H1 (cell line): ENCODE measurements at regions not wholly inside any gene's neighbourhood (a gene's known extent, or its start where the extent isn't known, plus 50 kb on each side); places are given as distances from the start of the nearest gene placed in this dataset.

ENCODE experiments used
- CTCF ChIA-PET: fragments of 300-600 bp; sonication (Branson Sonifier 250); formaldehyde crosslinking; loops from one replicate; lab custom pipeline; 2021; ENCODE audit not compliant: partially characterized antibody; lab: Charles Lee
- POLR2A ChIA-PET: fragments of 300-600 bp; sonication (Branson Sonifier 250); formaldehyde crosslinking; loops from one replicate; lab custom pipeline; 2021; ENCODE audit warnings: inconsistent platforms; ENCODE audit not compliant: partially characterized antibody; lab: Charles Lee
- DNase-seq, 2 experiments: peaks; one replicate each; pipeline versions ENCODE4 v3.0.0 to v3.0.0-alpha.2; 2010 to 2022; ENCODE audit warnings: low spot score in 2 of 2, low read depth in 1 of 2, mixed read lengths in 1 of 2
- FAIRE-seq: peaks from 2 replicates; lab custom pipeline; 2011; peaks lifted over from hg19 to GRCh38; lab: Jason Lieb, UNC
- H2AFZ ChIP-seq: 2 replicates; pipeline ENCODE4 v1.8.1; 2012; ENCODE audit warnings: low read length, inconsistent platforms
- H2AK5ac ChIP-seq: 2 replicates; pipeline ENCODE4 v1.6.1; 2013; ENCODE audit warnings: low read depth, low read length
- H2BK120ac ChIP-seq: replicated peaks from 2 replicates; pipeline ENCODE3; 2013; ENCODE audit warnings: low read depth, low read length, inconsistent platforms
- H2BK12ac ChIP-seq: 2 replicates; pipeline ENCODE4 v1.6.1; 2013; ENCODE audit warnings: low read depth, low read length
- H2BK15ac ChIP-seq: 2 replicates; pipeline ENCODE4 v1.6.1; 2013; ENCODE audit warnings: low read length
- H2BK20ac ChIP-seq: 2 replicates; pipeline ENCODE4 v1.6.1; 2013; ENCODE audit warnings: low read length
- H2BK5ac ChIP-seq: 2 replicates; pipeline ENCODE4 v1.6.1; 2013; ENCODE audit warnings: low read depth, low read length
- H3K14ac ChIP-seq: 2 replicates; pipeline ENCODE4 v1.6.1; 2013; ENCODE audit warnings: inconsistent platforms; ENCODE audit not compliant: insufficient read length
- H3K18ac ChIP-seq: 2 replicates; pipeline ENCODE4 v1.6.1; 2013; ENCODE audit warnings: low read length; ENCODE audit errors: extremely low read depth
- H3K23ac ChIP-seq: 2 replicates; pipeline ENCODE4 v1.6.1; 2013; ENCODE audit warnings: inconsistent platforms; ENCODE audit not compliant: insufficient read length
- H3K23me2 ChIP-seq: 2 replicates; pipeline ENCODE4 v1.6.1; 2013; ENCODE audit warnings: low read depth, low read length
- H3K27ac ChIP-seq: 2 replicates; pipeline ENCODE4 v1.6.1; 2011; ENCODE audit warnings: low read depth, low read length, inconsistent platforms
- H3K27me3 ChIP-seq, 4 experiments: replicated peaks in 1 of 4; 1 replicate in 1 of 4; 2 replicates in 3 of 4; pipeline versions ENCODE4 v1.6.1 to v1.8.1; 2011 to 2013; ENCODE audit warnings: low read length in 3 of 4, mild to moderate bottlenecking in 3 of 4, inconsistent platforms in 2 of 4, mixed read lengths in 2 of 4, moderate library complexity in 1 of 4; ENCODE audit not compliant: control insufficient read depth in 3 of 4, insufficient read depth in 3 of 4; ENCODE audit errors: extremely low read depth in 1 of 4
- H3K36me3 ChIP-seq, 4 experiments: 2 replicates each; pipeline versions ENCODE4 v1.6.1 to v1.8.1; 2011 to 2013; ENCODE audit warnings: mild to moderate bottlenecking in 4 of 4, low read length in 3 of 4, moderate library complexity in 2 of 4, control low read depth in 1 of 4, inconsistent platforms in 1 of 4; ENCODE audit not compliant: insufficient read depth in 4 of 4, control insufficient read depth in 2 of 4
- H3K4ac ChIP-seq: replicated peaks from 2 replicates; pipeline ENCODE3; 2013; ENCODE audit warnings: low read length, low read depth, mixed read lengths, inconsistent platforms; ENCODE audit not compliant: insufficient read length
- H3K4me1 ChIP-seq, 4 experiments: replicated peaks in 1 of 4; 1 replicate in 1 of 4; 2 replicates in 3 of 4; pipeline versions ENCODE4 v1.6.1 to v1.8.1; 2011 to 2013; ENCODE audit warnings: low read length in 3 of 4, inconsistent platforms in 2 of 4, mixed read lengths in 1 of 4; ENCODE audit not compliant: insufficient read depth in 4 of 4, control insufficient read depth in 3 of 4
- H3K4me2 ChIP-seq, 2 experiments: 2 replicates each; pipeline versions ENCODE4 v1.6.1 to v1.8.1; 2011 to 2013; ENCODE audit warnings: low read depth in 2 of 2, low read length in 2 of 2, control low read depth in 1 of 2, inconsistent platforms in 1 of 2, mild to moderate bottlenecking in 1 of 2; ENCODE audit not compliant: insufficient read depth in 1 of 2
- H3K4me3 ChIP-seq, 4 experiments: fragments of 200-600, 300-600 bp in 1 of 4; sonication (generic), shearing (Covaris generic), sonication (Bioruptor Twin) in 1 of 4; 2 replicates each; pipeline versions ENCODE4 v1.5.1 to v1.8.1; 2011 to 2016; ENCODE audit warnings: low read length in 4 of 4, low read depth in 3 of 4, control low read depth in 2 of 4, inconsistent platforms in 2 of 4, mild to moderate bottlenecking in 2 of 4, mixed read lengths in 1 of 4, moderate library complexity in 1 of 4; ENCODE audit not compliant: insufficient read depth in 2 of 4; ENCODE audit errors: extremely low read depth in 1 of 4
- H3K56ac ChIP-seq: replicated peaks from 2 replicates; pipeline ENCODE3; 2013; ENCODE audit warnings: low read depth, mild to moderate bottlenecking, mixed read lengths, low read length, inconsistent platforms; ENCODE audit not compliant: insufficient read length
- H3K79me1 ChIP-seq: 2 replicates; pipeline ENCODE4 v1.6.1; 2013; ENCODE audit warnings: low read depth, low read length, control low read depth
- H3K79me2 ChIP-seq, 2 experiments: 2 replicates each; pipeline versions ENCODE4 v1.6.1 to v1.8.1; 2012 to 2013; ENCODE audit warnings: low read length in 2 of 2, mild to moderate bottlenecking in 2 of 2, inconsistent platforms in 1 of 2; ENCODE audit not compliant: insufficient read depth in 2 of 2, control insufficient read depth in 1 of 2
- H3K9ac ChIP-seq, 4 experiments: replicated peaks in 1 of 4; 1 replicate in 1 of 4; 2 replicates in 3 of 4; pipeline versions ENCODE4 v1.6.1 to v1.8.1; 2011 to 2013; ENCODE audit warnings: low read depth in 3 of 4, low read length in 3 of 4, control low read depth in 2 of 4, mild to moderate bottlenecking in 2 of 4, moderate library complexity in 2 of 4, inconsistent platforms in 1 of 4; ENCODE audit errors: extremely low read depth in 1 of 4
- H3K9me3 ChIP-seq, 2 experiments: 2 replicates each; pipeline versions ENCODE4 v1.6.1 to v1.8.1; 2012 to 2013; ENCODE audit warnings: mild to moderate bottlenecking in 2 of 2, moderate library complexity in 2 of 2, control low read depth in 1 of 2, inconsistent platforms in 1 of 2, low read depth in 1 of 2, low read length in 1 of 2, mixed read lengths in 1 of 2; ENCODE audit not compliant: insufficient read depth in 2 of 2
- H4K20me1 ChIP-seq, 2 experiments: replicated peaks in 1 of 2; 2 replicates each; pipeline versions ENCODE3 to v1.8.1; 2011 to 2013; ENCODE audit warnings: inconsistent platforms in 2 of 2, low read length in 2 of 2, mild to moderate bottlenecking in 1 of 2; ENCODE audit not compliant: insufficient read depth in 2 of 2, control insufficient read depth in 1 of 2
- H4K5ac ChIP-seq: 2 replicates; pipeline ENCODE4 v1.6.1; 2013; ENCODE audit warnings: low read length, low read depth, mixed read lengths, inconsistent platforms; ENCODE audit not compliant: insufficient read length
- H4K8ac ChIP-seq: 2 replicates; pipeline ENCODE4 v1.8.0; 2013; ENCODE audit warnings: mild to moderate bottlenecking, moderate library complexity, low read length, inconsistent platforms; ENCODE audit not compliant: insufficient read depth; ENCODE audit errors: extremely low read depth
- H4K91ac ChIP-seq: replicated peaks from 2 replicates; pipeline ENCODE3; 2013; ENCODE audit warnings: low read length, mixed read lengths, inconsistent platforms; ENCODE audit not compliant: insufficient read length
- CBX8 ChIP-seq: fragments of 300-800, 300-1000 bp; sonication (generic); IDR thresholded peaks from 2 replicates; pipeline ENCODE4 v1.7.1; 2016; ENCODE audit warnings: low read depth, low read length, borderline replicate concordance
- CREB1 ChIP-seq: IDR thresholded peaks from 2 replicates; pipeline ENCODE4 v1.6.1; 2012; ENCODE audit warnings: inconsistent platforms
- FOSL1 ChIP-seq: IDR thresholded peaks from 2 replicates; pipeline ENCODE4 v1.6.1; 2011; ENCODE audit warnings: mild to moderate bottlenecking, low read depth, low read length, moderate library complexity; ENCODE audit not compliant: insufficient read depth
- KDM4A ChIP-seq: IDR thresholded peaks from one replicate; pipeline ENCODE4 v1.7.1; 2012; ENCODE audit warnings: low read depth, mild to moderate bottlenecking, moderate library complexity, low read length, inconsistent platforms; ENCODE audit not compliant: severe bottlenecking
- POLR2AphosphoS5 ChIP-seq: IDR thresholded peaks from 2 replicates; pipeline ENCODE4 v1.6.1; 2011; ENCODE audit warnings: low read depth, low read length
- SIN3A ChIP-seq, 2 experiments: IDR thresholded peaks in 1 of 2; conservative IDR thresholded peaks in 1 of 2; 2 replicates each; pipeline ENCODE4 v1.6.1; 2011 to 2012; ENCODE audit warnings: low read length in 2 of 2, improper control_type of control experiment in 1 of 2, low read depth in 1 of 2, mild to moderate bottlenecking in 1 of 2
- TAF7 ChIP-seq: optimal IDR thresholded peaks from 2 replicates; pipeline ENCODE3; 2011; ENCODE audit warnings: low read depth, mild to moderate bottlenecking, inconsistent platforms, low read length, moderate library complexity, borderline replicate concordance
- TEAD4 ChIP-seq: IDR thresholded peaks from 2 replicates; pipeline ENCODE4 v1.6.1; 2012; ENCODE audit warnings: low read depth, low read length, inconsistent platforms, mixed read lengths
- ZNF274 ChIP-seq: IDR thresholded peaks from 2 replicates; pipeline ENCODE4 v1.7.0; 2012; ENCODE audit warnings: low read length, borderline replicate concordance; ENCODE audit errors: extremely low read depth
- WGBS, 2 experiments: shearing (Covaris generic) in 1 of 2; methylation state at CpG; one replicate each; pipeline versions ENCODE4 v1.1.6 to v1.1.7; 2013 to 2015; ENCODE audit warnings: low lambda C conversion rate in 2 of 2, mixed read lengths in 2 of 2, inconsistent platforms in 1 of 2, low coverage in 1 of 2, missing lambda C conversion rate in 1 of 2; ENCODE audit not compliant: insufficient replicate concordance in 2 of 2, insufficient coverage in 1 of 2, insufficient read length in 1 of 2; ENCODE audit errors: extremely low coverage in 1 of 2, missing lambda C conversion rate in 1 of 2; 5-methylcytosine and 5-hydroxymethylcytosine counted together
- TF ChIP-seq, protein P1 (sequence below): IDR thresholded peaks from 2 replicates; pipeline ENCODE4 v1.6.1; 2012; ENCODE audit warnings: inconsistent platforms
- TF ChIP-seq, protein P2 (sequence below), 3 experiments: IDR thresholded peaks; 1 replicate in 2 of 3; 2 replicates in 1 of 3; pipeline versions ENCODE4 v1.5.1 to v1.6.1; 2011; ENCODE audit warnings: low read length in 3 of 3, mild to moderate bottlenecking in 3 of 3, inconsistent platforms in 2 of 3, low read depth in 1 of 3, moderate library complexity in 1 of 3; ENCODE audit not compliant: insufficient read depth in 1 of 3; ENCODE audit errors: control extremely low read depth in 1 of 3

DNA sequence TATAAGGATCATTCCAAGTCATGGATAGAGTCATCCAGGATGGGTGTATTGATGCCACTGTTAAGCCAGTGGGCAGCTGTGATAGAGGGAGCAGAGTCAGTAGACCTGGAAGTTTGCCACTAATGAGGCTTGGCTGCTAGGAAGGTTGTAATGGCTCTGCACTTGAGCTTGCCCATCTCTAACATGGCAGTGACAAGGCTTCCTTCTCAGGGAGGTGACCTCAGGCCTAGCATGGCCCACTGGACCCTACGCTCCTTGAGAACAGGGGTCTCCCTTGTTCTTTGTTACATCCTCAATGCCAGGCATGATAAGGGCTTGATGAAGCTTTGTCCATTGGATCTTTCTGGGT is 155.1 kb downstream of the CD83 start:
- no peak overlapping the region for H3K27ac ChIP-seq
- TF ChIP-seq SIN3A (conservative IDR thresholded peaks at IDR 0.05 in 1 of 2, IDR thresholded peaks at IDR 0.05 in 1 of 2; ENCODE audit: low read depth in 1 of 2, low read length in 2 of 2) (no peak), TEAD4 (no peak), FOSL1 (no peak), POLR2AphosphoS5 (no peak), CREB1 (no peak), TAF7 (no peak), KDM4A (no peak), CBX8 (no peak), ZNF274 (no peak)
- TF ChIP-seq, protein P1, sequence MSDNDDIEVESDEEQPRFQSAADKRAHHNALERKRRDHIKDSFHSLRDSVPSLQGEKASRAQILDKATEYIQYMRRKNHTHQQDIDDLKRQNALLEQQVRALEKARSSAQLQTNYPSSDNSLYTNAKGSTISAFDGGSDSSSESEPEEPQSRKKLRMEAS, result no peak
- TF ChIP-seq, protein P2, sequence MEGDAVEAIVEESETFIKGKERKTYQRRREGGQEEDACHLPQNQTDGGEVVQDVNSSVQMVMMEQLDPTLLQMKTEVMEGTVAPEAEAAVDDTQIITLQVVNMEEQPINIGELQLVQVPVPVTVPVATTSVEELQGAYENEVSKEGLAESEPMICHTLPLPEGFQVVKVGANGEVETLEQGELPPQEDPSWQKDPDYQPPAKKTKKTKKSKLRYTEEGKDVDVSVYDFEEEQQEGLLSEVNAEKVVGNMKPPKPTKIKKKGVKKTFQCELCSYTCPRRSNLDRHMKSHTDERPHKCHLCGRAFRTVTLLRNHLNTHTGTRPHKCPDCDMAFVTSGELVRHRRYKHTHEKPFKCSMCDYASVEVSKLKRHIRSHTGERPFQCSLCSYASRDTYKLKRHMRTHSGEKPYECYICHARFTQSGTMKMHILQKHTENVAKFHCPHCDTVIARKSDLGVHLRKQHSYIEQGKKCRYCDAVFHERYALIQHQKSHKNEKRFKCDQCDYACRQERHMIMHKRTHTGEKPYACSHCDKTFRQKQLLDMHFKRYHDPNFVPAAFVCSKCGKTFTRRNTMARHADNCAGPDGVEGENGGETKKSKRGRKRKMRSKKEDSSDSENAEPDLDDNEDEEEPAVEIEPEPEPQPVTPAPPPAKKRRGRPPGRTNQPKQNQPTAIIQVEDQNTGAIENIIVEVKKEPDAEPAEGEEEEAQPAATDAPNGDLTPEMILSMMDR (IDR thresholded peaks at IDR 0.05; ENCODE audit: control extremely low read depth in 1 of 3, insufficient read depth in 1 of 3, low read depth in 1 of 3, low read length in 3 of 3), result no peak

More for the DNA sequence above, 155.1 kb downstream of the CD83 start:
- Histone ChIP-seq H2AK5ac (peak overlapping the region; percentile 55), H3K4me3 (no peak overlapping the region), H3K4me2 (0 out of 4 replicates have a peak overlapping the region, but pooled peaks of 1 of the 2 experiments have one; percentile 10), H3K18ac (peak overlapping the region; percentile 9; the same call in 1 of the 2 replicates), H2BK15ac (no peak overlapping the region), H3K79me1 (no peaks in the 10 kb centered on the region), H3K56ac (no peak overlapping the region), H4K8ac (no peak overlapping the region), H4K91ac (peak overlapping the region; percentile 9), H4K5ac (no peak overlapping the region), H2BK12ac (peak overlapping the region; percentile 51; the same call in 1 of the 2 replicates), H3K4me1 (peaks cover 3 to 15% (median 9%) of the 10 kb centered on the region in 4 experiments; a peak in 5 of 7 replicates), H3K36me3 (no peaks in the 10 kb centered on the region), H4K20me1 (no peaks in the 10 kb centered on the region), H3K23me2 (no peaks in the 10 kb centered on the region; the same call in 1 of the 2 replicates), H2BK20ac (peak overlapping the region; percentile 27), H3K27me3 (peaks cover 0 to 10% (median 6%) of the 10 kb centered on the region in 4 experiments; a peak in 2 of 7 replicates), H3K9ac (no peak overlapping the region), H3K4ac (peak overlapping the region; percentile 22), H3K14ac (no peak overlapping the region), H3K79me2 (no peaks in the 10 kb centered on the region), H3K9me3 (peaks cover 8 to 9% of the 10 kb centered on the region in 2 experiments; a peak in 2 of 4 replicates), H2BK5ac (peak overlapping the region; percentile 12; the same call in 1 of the 2 replicates), H2AFZ (no peak overlapping the region), H2BK120ac (peak overlapping the region; percentile 76), H3K23ac (no peak overlapping the region)
- ChIA-PET POLR2A (interaction anchor here (0.6 to 2.1 kb wide), 3 partner anchors 9 to 90 kb away, joined by 3 to 5 read pairs (median 3); no protein-coding TSS in a partner anchor), CTCF (interaction anchor here (1.0 to 1.4 kb wide), 3 partner anchors 7 to 61 kb away, joined by 3 to 4 read pairs (median 4); no protein-coding TSS in a partner anchor)
- WGBS, 2 experiments, result 100% methylated on average over 1 of the region's 1 CpG; no CpG with 5 or more reads in 1 of the 2 experiments
- FAIRE-seq (no peak), DNase-seq (no peak)
